NCI-H187 (cell line): ENCODE measurements at regions not wholly inside any gene's neighbourhood (a gene's known extent, or its start where the extent isn't known, plus 50 kb on each side); places are given as distances from the start of the nearest gene placed in this dataset.
A peak's percentile ranks its signal among the peaks of the same experiment; 100 is the strongest.
"Not testable (repeated sequence)": the region's sequence is repeated elsewhere in the genome, so short reads cannot be mapped to it uniquely, and the experiment has no call there.

ENCODE experiments used
- DNase-seq, 2 experiments: peaks; one replicate each; lab custom pipeline; 2025; lab: John Stamatoyannopoulos, UW

- no peak for DNase-seq
Measured at GRCh38 chr20:46785958-46786357, 76.5 kb downstream of the SLC2A10 start.

DNA sequence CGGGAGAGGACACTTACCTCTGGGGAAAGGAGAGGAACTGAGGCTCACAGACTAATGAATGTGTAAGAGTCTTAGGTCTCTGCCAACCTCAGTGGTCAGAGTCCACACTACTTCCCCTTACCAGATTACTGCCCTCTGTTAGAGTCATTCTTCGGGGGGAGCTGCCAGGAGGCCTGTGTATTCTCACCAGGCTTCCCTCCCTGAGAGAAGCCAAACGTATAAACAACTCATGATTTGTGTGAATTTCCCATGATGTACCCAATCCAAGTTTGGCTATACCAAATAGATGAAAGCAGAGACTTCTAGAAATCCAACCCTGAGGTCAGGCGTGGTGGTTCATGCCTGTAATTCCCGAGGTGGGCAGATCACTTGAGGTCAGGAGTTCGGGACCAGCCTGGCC lies 77.1 kb downstream of the SLC2A10 start:
- no peak for DNase-seq

DNA sequence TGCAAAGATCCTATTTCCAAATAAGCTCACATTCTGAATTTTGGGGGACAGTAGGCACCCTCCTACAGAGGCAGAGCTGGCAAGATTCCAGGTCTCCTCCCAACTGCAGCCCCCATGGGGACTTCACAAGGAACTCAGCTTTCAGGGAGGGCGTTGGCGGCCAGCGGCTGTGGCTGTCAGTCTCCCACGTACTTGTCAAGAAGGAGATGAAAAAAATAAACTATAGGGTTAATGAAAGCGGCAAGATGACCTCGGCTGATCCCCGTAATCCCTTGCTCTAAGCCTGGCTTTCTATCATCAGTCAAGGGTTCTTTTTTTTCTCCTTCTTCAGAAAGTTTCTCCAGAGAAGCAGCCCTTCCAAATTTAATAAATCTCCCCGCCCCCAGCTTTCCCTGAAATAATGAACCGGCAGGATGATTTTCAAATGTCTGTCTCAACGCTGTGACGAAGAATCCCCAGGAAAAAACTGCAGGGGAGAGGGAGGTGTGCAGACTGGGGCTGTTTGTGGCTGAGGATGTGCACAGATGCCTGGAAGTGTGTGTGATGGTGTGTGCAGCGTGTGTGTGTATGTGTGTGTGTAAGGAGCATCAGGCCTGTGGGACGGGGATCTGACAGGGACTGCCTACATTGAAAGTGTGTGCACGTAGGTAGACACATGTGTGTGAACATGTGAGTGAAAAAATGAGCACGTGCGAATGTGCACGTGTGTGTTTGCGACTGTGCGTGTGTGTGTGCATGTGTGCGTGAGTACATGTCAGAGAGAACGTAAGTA lies 78.7 kb downstream of the SLC2A10 start:
- DNase-seq, result no peak

GRCh38 chr20:46788763-46789091 lies 79.3 kb downstream of the SLC2A10 start:
- not testable (repeated sequence) for DNase-seq

- no peak for DNase-seq
Measured at GRCh38 chr20:46789339-46790028, 80.0 kb downstream of the SLC2A10 start.

DNA sequence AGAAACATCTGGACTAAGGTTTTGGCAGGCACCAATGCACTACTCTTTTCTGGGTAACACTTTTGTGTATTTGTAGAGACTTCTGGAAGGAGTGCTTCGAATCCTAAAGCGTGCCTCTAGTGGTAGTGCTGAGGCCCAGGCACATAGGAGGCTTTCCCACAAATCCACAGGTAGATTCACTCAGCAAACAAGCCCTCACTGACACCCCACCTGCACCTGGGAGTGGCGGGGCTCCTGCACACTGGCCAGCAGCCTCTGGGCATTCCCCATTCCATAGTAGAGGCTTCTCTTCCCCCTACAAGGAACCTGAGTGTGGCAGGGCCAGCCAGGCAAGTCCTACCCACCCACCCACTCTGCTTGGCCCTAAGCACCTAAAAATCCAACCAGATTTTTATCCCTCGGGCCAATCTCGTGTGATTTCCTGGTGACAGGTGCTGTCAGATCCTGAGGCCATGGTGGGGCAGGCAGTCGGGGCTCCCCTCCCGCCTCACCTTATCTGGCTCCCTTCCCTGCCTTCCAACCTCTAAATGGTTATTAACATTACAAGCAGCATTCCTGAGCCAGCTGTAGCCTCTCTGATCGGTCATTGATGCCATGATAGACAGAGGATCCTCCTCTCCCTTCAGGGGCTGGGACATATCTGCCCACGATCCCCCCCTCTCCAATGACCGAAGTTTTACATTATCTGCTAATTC lies 82.4 kb downstream of the SLC2A10 start:
- DNase-seq, result no peak

DNA sequence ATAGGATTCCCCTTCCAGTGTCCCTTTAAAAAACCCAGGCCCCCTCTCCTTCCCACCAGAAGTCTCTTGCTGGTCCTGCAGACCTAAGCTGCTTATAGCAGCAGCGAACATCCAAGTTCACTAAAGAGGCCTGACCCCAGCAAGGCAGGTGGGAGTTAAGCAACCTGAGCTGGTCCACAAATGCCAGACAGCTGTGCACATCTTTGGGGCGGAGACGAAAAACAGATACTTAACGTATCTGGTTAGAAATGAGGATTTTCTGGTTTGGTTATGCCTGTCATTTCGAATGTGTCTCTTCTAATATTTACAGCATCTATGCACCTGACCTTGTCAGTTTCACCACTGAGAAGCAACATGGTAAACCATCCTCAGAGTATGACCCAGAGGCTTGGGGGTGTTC lies 87.8 kb downstream of the SLC2A10 start:
- DNase-seq, result no peak

DNA sequence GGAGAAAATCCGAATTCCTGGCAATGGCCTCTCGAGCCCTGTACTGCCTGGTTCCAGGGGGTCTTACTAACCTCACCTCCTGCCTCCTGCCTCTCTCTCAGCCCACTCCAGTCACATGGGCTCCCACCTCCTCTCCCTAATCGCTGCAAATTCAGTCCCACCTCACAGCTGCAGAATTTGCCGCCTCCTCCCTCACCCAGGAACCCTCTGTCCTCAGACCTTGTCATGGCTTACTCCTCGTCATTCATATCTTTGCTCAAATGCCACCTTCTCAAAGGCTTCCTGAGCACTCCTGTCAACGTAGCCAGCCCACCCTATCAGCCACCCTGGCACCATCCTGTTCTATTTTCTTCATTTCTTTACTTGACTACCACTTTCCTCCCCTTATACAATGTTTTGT lies 89.0 kb downstream of the SLC2A10 start:
- no peak for DNase-seq

DNA sequence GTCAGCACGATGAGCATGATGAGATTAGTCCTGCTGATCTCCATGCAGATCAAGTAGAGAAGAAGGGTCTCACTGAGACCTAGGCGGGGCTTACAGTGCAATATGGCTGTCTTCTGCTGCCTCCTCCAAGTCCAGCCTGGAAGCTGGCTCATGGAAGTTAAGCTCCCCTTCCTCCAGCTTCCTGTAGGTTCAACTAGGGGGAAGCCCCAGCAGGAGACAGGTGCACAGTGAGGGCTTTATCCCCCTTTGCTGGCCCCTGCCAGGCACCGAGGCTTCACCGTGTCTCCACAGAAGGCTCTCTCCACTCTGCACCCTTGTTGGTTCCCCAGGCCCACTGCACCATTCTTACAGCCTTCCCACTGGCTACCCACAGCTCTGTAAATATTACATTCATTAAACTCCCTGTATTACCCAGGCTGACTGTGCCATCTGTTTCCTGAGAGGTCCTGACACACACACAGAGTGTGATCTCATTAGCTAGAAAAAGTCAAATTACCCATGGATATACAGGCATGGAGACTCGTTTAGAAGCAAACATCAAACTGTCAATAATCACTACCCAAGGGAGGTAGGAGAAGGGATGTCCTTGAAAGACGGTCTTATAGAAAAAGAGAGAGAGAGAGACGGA lies 90.4 kb downstream of the SLC2A10 start:
- DNase-seq, result no peak

DNA sequence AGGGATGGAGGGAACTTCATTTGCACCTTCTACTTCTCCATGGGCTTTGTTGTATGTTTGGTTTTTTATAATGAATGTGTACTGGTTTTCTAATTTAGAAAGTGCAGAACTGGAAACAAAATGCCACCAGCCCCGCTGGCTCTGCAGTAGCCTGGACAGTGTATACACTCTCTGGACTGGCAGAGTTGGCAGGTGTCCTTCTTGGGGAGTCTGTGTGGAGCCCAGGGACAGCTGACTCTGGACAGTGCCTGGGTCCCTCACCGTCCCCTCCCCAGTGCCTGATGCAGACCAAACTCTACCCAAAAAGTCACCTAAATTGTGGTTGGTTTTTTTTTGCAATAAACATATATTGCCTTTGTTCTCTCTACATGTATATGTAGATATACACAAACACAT lies 91.0 kb downstream of the SLC2A10 start:
- no peak for DNase-seq

DNA sequence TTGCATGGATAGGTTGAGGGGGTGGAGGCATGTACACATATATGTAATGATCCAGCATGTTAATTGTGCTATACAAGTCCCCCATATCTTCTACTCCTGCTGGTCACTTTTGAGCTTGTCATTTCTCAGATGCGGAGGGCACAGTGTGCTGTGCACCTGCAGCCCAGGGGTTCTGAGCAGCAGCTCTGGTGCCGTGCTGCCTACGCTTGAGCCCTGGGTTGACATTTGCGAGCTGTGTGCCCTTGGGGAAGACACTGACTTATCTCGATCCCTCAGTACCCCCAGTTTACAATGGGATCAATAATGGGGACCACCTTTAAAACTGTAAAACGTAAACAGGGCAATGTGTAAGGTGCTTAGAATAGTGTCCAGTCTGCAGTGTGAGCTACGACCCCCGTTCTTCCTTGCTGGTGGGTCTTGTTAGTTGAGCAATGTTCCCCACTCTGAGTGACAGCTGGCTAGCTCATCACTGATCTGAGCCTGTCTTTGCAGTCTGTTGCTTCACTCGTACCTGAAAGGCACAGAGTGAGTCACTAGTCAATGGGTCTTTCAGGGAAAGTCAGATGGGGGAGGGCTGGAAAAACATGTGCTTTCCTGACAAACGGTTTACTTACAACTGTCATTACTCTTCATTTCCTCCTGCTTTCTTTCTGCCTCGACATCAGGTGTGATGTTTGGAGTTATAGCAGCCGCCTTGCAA lies 91.7 kb downstream of the SLC2A10 start:
- no peak for DNase-seq

GRCh38 chr20:46802722-46803121 lies 91.9 kb upstream of the EYA2 start:
- no peak for DNase-seq

DNA sequence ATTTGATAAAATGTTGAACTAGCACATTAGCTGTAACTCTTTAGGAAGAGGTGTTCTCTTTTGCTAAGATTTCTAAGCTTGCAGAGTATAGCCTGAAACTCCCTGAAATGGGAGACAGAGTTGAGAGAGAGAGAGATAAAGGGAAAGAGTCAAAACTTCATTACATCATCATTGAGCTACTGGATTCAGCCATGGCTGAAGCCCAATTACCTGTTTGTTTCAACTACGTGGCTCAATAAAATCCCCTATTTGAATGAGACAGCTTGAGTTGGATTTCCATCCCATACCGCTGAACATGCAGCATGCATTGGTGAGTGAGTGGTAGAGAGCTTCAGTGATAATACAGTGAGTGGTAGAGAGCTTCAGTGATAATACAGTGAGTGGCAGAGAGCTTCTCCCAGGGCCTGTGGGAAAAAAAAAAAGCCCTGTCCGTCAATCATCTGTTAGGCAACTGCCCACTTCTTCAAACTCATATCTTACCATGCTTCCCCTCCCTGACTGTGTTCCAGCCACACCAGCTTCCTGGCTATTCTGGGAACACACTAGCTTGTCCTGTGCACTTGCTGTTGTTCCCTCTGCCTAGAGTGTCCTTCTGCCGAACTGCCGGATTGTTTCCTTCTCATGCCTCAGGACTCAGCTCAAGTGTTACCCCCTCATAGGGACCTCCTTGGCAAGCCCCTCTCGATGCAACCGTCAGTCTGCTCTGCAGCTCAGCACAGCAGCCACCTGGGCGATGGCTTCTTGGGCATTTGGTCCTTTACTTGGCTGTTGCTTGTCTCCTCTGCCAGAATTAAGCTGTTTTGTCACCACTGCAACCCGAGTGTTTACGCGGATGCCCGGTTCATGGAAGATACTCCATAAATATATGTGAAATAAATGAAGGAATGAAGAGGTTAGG lies 91.3 kb upstream of the EYA2 start:
- DNase-seq, result no peak

- no peak for DNase-seq
Measured at GRCh38 chr20:46804126-46804525, 90.5 kb upstream of the EYA2 start.

DNA sequence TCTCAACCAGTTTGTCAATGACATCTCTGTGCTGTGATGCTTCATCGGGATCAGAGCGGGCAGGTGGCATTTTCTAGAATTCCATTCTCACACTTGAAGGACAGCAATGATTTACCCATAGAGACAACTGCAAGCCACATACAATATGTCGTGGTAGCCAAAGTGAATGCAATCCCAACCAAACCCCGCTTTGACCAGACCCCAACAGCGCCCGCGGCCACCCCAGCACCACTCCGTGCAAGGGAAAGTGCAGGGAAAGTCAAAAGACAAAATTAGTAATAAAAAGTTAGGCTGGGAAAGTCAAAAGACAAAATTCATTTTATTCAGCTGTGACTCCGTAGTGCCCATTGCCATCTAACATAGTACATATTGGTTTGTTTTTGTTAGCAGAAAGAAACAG lies 88.8 kb upstream of the EYA2 start:
- no peak for DNase-seq

DNA sequence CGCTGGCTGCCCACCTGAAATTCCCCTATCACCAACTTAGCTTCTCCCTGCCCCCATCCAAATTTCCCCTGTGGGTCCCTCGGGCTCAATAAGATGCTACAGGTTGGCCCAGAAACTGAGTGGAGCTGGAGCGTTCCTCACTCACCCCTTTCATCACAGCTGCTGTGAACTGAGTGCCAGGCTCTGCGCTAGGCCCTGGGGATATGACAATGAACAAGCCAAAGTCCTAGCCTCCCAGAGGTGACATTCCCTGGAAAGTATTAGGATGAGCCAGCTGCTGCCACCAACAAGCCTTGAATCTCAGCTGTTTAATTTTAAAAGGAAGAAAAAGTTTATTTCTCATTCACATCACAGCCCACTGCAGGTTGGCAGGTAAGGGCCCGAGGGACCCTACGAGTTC lies 86.6 kb upstream of the EYA2 start:
- DNase-seq, result no peak

DNA sequence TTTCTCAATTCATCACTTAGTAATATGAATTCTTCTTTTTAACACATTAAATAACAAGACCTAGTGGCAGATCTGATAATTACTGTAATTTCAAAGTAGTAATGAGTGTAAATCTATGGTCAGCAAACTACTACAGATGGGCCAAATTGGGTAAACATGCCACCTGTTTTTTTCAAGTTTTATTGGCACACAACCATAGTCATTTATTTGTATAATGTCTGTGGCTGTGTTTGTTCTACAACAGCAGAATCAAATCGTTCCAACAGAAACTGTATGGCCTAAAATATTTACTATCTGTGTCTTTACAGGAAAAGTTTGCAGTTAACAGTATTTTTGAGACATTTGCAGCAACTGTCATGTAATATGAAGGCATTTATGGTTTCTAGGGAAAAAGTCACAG lies 86.1 kb upstream of the EYA2 start:
- no peak for DNase-seq

GRCh38 chr20:46809706-46810360 lies 84.8 kb upstream of the EYA2 start:
- DNase-seq, result no peak

DNA sequence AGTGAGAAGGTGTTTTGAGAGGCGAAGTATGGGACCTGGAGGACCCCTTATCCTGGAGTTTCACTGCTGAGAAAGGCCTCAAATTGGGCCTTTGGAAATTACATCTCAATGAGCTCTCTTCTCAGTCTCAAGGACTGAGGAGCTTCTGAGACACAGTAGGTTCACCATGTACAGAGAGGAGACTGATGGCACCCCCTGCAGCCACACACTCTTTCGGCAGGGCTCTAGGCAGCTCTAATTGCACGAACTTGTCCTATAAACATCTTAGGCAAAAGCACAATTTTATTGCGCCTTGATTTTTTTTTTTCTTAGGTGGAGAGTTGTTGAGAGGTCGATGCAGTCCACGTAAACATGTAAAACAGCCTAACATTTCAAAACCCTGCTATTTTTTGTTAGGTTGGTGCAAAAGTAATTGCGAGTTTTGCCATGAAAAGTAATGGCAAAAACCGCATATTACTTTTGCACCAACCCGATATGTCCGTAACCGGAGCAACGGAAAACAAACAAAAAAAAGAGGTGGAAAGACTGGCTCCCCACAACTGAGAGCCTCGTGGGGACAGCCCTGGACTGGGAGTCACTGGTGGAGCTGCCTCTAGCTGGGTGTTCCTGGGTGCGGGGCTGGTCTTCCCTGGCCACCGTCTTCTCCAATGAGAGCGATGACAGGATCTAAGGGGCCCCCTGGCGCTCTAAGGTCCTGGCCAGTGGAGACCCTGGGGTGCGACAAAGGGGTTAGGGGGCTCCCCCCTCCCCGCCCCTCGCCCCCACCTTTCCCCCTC lies 84.0 kb upstream of the EYA2 start:
- DNase-seq, result peak in 1 of 2 experiments; percentile 9
